Smooth muscle cell (in vitro differentiated cells): ENCODE measurements at regions not wholly inside any gene's neighbourhood (a gene's known extent, or its start where the extent isn't known, plus 50 kb on each side); places are given as distances from the start of the nearest gene placed in this dataset.

Experiments used
- DNase-seq: peaks from one replicate; lab custom pipeline; 2025; ENCODE audit not compliant: unreplicated experiment; lab: John Stamatoyannopoulos, UW
- H2AFZ ChIP-seq: fragments of 200-600 bp; sonication (generic); 2 replicates; pipeline ENCODE4 v1.6.0; 2016; ENCODE audit warnings: antibody characterized with exemption, low read depth, mild to moderate bottlenecking
- H3F3A ChIP-seq: fragments of 200-600 bp; sonication (generic); 2 replicates; pipeline ENCODE4 v1.6.0; 2017; ENCODE audit warnings: antibody characterized with exemption, low read depth
- H3K27ac ChIP-seq: fragments of 200-600 bp; sonication (generic); 2 replicates; pipeline ENCODE4 v1.5.1; 2016; ENCODE audit warnings: low read depth, mild to moderate bottlenecking
- H3K27me3 ChIP-seq: fragments of 200-600 bp; sonication (generic); 2 replicates; pipeline ENCODE4 v1.6.1; 2016; ENCODE audit warnings: low read depth, mild to moderate bottlenecking
- H3K36me3 ChIP-seq: fragments of 200-600 bp; sonication (generic); 2 replicates; pipeline ENCODE4 v1.5.1; 2016; ENCODE audit warnings: low read depth
- H3K4me1 ChIP-seq: fragments of 200-600 bp; sonication (generic); 2 replicates; pipeline ENCODE4 v1.5.1; 2016; ENCODE audit warnings: low read depth
- H3K4me2 ChIP-seq: fragments of 200-600 bp; sonication (generic); 2 replicates; pipeline ENCODE4 v1.6.0; 2016; ENCODE audit warnings: mild to moderate bottlenecking
- H3K4me3 ChIP-seq: fragments of 200-600 bp; sonication (generic); 2 replicates; pipeline ENCODE4 v1.5.1; 2016; ENCODE audit warnings: mild to moderate bottlenecking
- H3K79me2 ChIP-seq: fragments of 200-600 bp; sonication (generic); 2 replicates; pipeline ENCODE4 v1.6.0; 2016; ENCODE audit warnings: low read depth, mild to moderate bottlenecking
- H3K9ac ChIP-seq: fragments of 200-600 bp; sonication (generic); 2 replicates; pipeline ENCODE4 v1.6.0; 2016; ENCODE audit warnings: low read depth
- H3K9me3 ChIP-seq: fragments of 200-600 bp; sonication (generic); replicated peaks from 2 replicates; pipeline ENCODE4 v1.5.1; 2016; ENCODE audit warnings: low read depth
- H4K20me1 ChIP-seq: fragments of 200-600 bp; sonication (generic); 2 replicates; pipeline ENCODE4 v1.6.0; 2016; ENCODE audit warnings: low read depth
- WGBS: methylation state at CpG from one replicate; pipeline ENCODE4 v1.1.7; 2016; ENCODE audit warnings: low lambda C conversion rate; 5-methylcytosine and 5-hydroxymethylcytosine counted together
- TF ChIP-seq, protein P1 (sequence below): fragments of 200-600 bp; sonication (generic); IDR thresholded peaks from 2 replicates; pipeline ENCODE4 v1.5.1; 2017; ENCODE audit warnings: borderline replicate concordance, mild to moderate bottlenecking, antibody characterized with exemption; ENCODE audit not compliant: insufficient read depth, poor library complexity, severe bottlenecking

DNA sequence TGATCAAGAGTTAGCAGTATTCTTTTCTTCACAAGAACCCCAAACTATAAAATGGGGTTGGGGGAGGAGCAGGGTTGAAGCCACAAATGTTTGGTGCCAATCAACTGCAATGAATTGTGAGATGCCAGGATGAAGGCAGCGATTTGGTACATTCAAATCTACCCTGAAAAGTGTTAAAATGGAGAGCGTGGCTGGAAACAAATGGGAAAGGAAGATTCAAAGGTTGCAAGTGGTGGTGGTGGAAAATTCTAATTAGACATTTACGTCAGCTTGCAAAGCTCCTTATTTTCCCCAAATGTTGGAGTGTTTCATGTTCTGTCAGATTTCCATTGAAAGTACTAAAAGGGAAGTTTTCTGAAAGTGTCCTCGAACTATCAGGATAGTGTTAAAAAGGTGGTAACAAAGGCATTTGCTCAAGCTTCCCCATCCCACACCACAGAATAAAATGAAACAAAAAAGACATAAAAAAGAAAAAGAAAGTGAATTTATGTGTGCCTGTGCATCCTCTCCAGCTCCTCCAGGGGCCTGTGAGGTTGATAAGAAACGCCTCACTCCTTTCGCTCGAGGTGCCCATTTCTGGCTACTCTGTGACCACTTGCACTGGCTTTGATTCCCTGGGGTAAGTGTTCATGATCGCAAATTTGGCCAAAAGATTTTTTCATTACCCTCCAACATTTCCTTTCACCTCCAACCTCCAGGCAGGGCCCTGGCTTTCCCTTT is 424.1 kb upstream of the POU3F3 start:
- H3K4me1 ChIP-seq, result peaks cover 9% of the 10 kb centered on the region
- H3K9ac ChIP-seq, result no peak overlapping the region
- no peak overlapping the region for H2AFZ ChIP-seq
- WGBS, result 93% methylated on average over 8 of the region's 8 CpGs
- H4K20me1 ChIP-seq, result no peaks in the 10 kb centered on the region
- H3K27ac ChIP-seq, result no peak overlapping the region
- H3K4me3 ChIP-seq, result no peak overlapping the region
- H3K4me2 ChIP-seq, result no peak overlapping the region
- no peaks in the 10 kb centered on the region for H3K79me2 ChIP-seq
- DNase-seq, result no peak
- no peaks in the 10 kb centered on the region for H3F3A ChIP-seq
- H3K36me3 ChIP-seq, result no peaks in the 10 kb centered on the region
- no peaks in the 10 kb centered on the region for H3K27me3 ChIP-seq
- no peaks in the 10 kb centered on the region for H3K9me3 ChIP-seq
- TF ChIP-seq, protein P1, sequence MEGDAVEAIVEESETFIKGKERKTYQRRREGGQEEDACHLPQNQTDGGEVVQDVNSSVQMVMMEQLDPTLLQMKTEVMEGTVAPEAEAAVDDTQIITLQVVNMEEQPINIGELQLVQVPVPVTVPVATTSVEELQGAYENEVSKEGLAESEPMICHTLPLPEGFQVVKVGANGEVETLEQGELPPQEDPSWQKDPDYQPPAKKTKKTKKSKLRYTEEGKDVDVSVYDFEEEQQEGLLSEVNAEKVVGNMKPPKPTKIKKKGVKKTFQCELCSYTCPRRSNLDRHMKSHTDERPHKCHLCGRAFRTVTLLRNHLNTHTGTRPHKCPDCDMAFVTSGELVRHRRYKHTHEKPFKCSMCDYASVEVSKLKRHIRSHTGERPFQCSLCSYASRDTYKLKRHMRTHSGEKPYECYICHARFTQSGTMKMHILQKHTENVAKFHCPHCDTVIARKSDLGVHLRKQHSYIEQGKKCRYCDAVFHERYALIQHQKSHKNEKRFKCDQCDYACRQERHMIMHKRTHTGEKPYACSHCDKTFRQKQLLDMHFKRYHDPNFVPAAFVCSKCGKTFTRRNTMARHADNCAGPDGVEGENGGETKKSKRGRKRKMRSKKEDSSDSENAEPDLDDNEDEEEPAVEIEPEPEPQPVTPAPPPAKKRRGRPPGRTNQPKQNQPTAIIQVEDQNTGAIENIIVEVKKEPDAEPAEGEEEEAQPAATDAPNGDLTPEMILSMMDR, result no peak

- 77% methylated on average over 10 of the region's 10 CpGs for WGBS
- TF ChIP-seq, protein P1, result no peak
- no peaks in the 10 kb centered on the region for H4K20me1 ChIP-seq
- H3K36me3 ChIP-seq, result no peaks in the 10 kb centered on the region
- no peak overlapping the region for H3K9ac ChIP-seq
- H2AFZ ChIP-seq, result no peak overlapping the region
- no peaks in the 10 kb centered on the region for H3F3A ChIP-seq
- no peak overlapping the region for H3K27ac ChIP-seq
- no peaks in the 10 kb centered on the region for H3K27me3 ChIP-seq
- DNase-seq, result no peak
- H3K79me2 ChIP-seq, result no peaks in the 10 kb centered on the region
- H3K4me1 ChIP-seq, result peaks cover 10% of the 10 kb centered on the region
- no peak overlapping the region for H3K4me3 ChIP-seq
- H3K9me3 ChIP-seq, result no peaks in the 10 kb centered on the region
- H3K4me2 ChIP-seq, result no peak overlapping the region
Observed at GRCh38 chr2:104430359-104430740, 423.6 kb upstream of the POU3F3 start.

- Histone ChIP-seq H2AFZ (no peak overlapping the region), H3F3A (no peaks in the 10 kb centered on the region)
- WGBS, result 91% methylated on average over 7 of the region's 7 CpGs
Observed at GRCh38 chr2:104430852-104431251, 423.1 kb upstream of the POU3F3 start.

More at GRCh38 chr2:104430852-104431251, 423.1 kb upstream of the POU3F3 start:
- no peaks in the 10 kb centered on the region for H3K79me2 ChIP-seq
- no peaks in the 10 kb centered on the region for H3K9me3 ChIP-seq
- TF ChIP-seq, protein P1, result no peak
- no peak overlapping the region for H3K4me2 ChIP-seq
- no peaks in the 10 kb centered on the region for H4K20me1 ChIP-seq
- peaks cover 10% of the 10 kb centered on the region for H3K4me1 ChIP-seq
- no peaks in the 10 kb centered on the region for H3K36me3 ChIP-seq
- no peak overlapping the region for H3K9ac ChIP-seq
- no peak overlapping the region for H3K4me3 ChIP-seq
- no peaks in the 10 kb centered on the region for H3K27me3 ChIP-seq
- H3K27ac ChIP-seq, result no peak overlapping the region
- DNase-seq, result no peak
